OCI-LY1 (cell line): ENCODE measurements at regions not wholly inside any gene's neighbourhood (a gene's known extent, or its start where the extent isn't known, plus 50 kb on each side); places are given as distances from the start of the nearest gene placed in this dataset.

Source experiments
- CTCF ChIP-seq: fragments of 200-600 bp; sonication (generic), shearing (Covaris generic); IDR thresholded peaks from 2 replicates; pipeline ENCODE4 v1.5.1; 2017; ENCODE audit warnings: mild to moderate bottlenecking, antibody characterized with exemption, low read length, moderate library complexity, mixed read lengths
- EZH2 ChIP-seq: fragments of 200-600 bp; sonication (generic), shearing (Covaris generic); IDR thresholded peaks from 2 replicates; pipeline ENCODE4 v1.8.0; 2017; ENCODE audit warnings: borderline replicate concordance, mixed run types, mild to moderate bottlenecking, antibody characterized with exemption, low read length, moderate library complexity, mixed read lengths

GRCh38 chr2:10240911-10241610, 61.6 kb upstream of the HPCAL1 start:
- no peak for TF ChIP-seq CTCF
- TF ChIP-seq EZH2 = no peak
